ENCODE measurements at regions not wholly inside any gene's neighbourhood (a gene's known extent, or its start where the extent isn't known, plus 50 kb on each side); places are given as distances from the start of the nearest gene placed in this dataset.

DNA sequence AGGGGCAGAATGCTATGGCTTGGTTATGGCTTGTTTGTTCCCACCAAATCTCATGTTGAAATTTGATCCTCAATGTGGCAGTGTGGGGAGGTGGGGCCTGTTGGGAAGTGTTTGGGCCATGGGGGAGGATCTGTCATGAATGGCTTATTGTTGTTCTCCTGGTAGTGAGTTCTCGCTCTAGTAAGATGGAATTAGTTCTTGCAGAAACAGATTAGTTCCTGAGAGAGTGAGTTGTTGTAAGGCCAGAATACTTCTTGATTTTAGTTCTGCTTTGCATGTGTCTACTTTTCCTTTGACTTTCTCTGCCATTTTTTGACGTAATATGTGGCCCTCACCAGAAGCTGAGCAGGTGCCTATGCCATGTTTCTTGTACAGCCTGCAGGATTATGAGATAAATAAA lies 188.2 kb downstream of the KIF20B start:
- Histone ChIP-seq H3K9ac (ENCODE audit: insufficient read depth, low read length) (no peak overlapping the region), H3K9me3 (ENCODE audit: control insufficient read depth, insufficient read depth, low read depth, low read length) (no peaks in the 10 kb centered on the region), H3K4me2 (ENCODE audit: extremely low read depth, insufficient read depth, low read length) (no peak overlapping the region), H3K36me3 (ENCODE audit: control insufficient read depth, insufficient read depth, low read length) (no peaks in the 10 kb centered on the region), H2AFZ (ENCODE audit: low read length) (no peak overlapping the region), H3K4me3 (replicated peaks in 1 of 4; ENCODE audit: control extremely low read depth in 1 of 4, insufficient read depth in 1 of 4, low read depth in 3 of 4, low read length in 4 of 4) (no peak overlapping the region), H3K4me1 (ENCODE audit: control insufficient read depth, extremely low read depth, insufficient read depth, low read length) (no peaks in the 10 kb centered on the region), H3K27ac (ENCODE audit: insufficient read depth, low read length) (no peak overlapping the region), H3K79me2 (ENCODE audit: control insufficient read depth, insufficient read depth, low read length) (no peaks in the 10 kb centered on the region), H4K20me1 (ENCODE audit: control insufficient read depth, extremely low read depth, insufficient read depth, low read length) (peaks cover 1% of the 10 kb centered on the region), H3K27me3 (ENCODE audit: control insufficient read depth, insufficient read depth, low read length) (peaks cover 2% of the 10 kb centered on the region)
- no peak for TF ChIP-seq EZH2 (IDR thresholded peaks at IDR 0.05; ENCODE audit: low read length, missing control alignments)
- TF ChIP-seq, protein P1, sequence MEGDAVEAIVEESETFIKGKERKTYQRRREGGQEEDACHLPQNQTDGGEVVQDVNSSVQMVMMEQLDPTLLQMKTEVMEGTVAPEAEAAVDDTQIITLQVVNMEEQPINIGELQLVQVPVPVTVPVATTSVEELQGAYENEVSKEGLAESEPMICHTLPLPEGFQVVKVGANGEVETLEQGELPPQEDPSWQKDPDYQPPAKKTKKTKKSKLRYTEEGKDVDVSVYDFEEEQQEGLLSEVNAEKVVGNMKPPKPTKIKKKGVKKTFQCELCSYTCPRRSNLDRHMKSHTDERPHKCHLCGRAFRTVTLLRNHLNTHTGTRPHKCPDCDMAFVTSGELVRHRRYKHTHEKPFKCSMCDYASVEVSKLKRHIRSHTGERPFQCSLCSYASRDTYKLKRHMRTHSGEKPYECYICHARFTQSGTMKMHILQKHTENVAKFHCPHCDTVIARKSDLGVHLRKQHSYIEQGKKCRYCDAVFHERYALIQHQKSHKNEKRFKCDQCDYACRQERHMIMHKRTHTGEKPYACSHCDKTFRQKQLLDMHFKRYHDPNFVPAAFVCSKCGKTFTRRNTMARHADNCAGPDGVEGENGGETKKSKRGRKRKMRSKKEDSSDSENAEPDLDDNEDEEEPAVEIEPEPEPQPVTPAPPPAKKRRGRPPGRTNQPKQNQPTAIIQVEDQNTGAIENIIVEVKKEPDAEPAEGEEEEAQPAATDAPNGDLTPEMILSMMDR (conservative IDR thresholded peaks at IDR 0.05 in 1 of 2, IDR thresholded peaks at IDR 0.05 in 1 of 2; ENCODE audit: low read depth in 1 of 2, low read length in 2 of 2): no peak
- DNase-seq (ENCODE audit: low read depth in 2 of 2): no peak

DNA sequence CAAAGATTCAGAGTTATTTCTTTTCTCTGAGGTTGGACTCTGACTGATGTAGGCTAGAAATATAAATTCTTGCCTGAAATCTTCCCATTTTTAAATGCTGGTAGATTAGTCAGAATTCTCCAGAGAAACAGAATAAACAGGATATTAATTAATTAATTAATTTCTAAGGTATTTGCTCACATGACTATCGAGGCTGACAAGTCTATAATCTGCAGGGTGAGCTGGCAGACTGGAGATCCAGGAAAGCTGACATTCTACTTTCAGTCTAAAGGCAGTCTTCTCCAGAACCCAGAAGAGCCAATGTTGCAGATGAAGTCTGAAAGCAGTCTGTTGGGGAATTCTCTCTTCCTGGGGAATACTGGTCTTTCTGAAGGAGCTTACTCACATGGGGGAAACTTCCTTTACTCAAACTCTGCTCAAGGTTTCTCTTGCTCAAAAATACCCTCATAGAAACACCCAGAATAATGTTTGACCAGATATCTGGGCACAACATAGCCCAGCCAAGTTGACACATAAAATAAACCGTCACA lies 189.7 kb downstream of the KIF20B start:
- H3K4me1 ChIP-seq (ENCODE audit: control insufficient read depth, extremely low read depth, insufficient read depth, low read length): no peaks in the 10 kb centered on the region
- H4K20me1 ChIP-seq (ENCODE audit: control insufficient read depth, extremely low read depth, insufficient read depth, low read length): no peaks in the 10 kb centered on the region
- TF ChIP-seq, protein P1 (conservative IDR thresholded peaks at IDR 0.05 in 1 of 2, IDR thresholded peaks at IDR 0.05 in 1 of 2; ENCODE audit: low read depth in 1 of 2, low read length in 2 of 2): no peak
- TF ChIP-seq EZH2 (IDR thresholded peaks at IDR 0.05; ENCODE audit: low read length, missing control alignments): no peak
- no peak overlapping the region for H3K4me3 ChIP-seq (replicated peaks in 1 of 4; ENCODE audit: control extremely low read depth in 1 of 4, insufficient read depth in 1 of 4, low read depth in 3 of 4, low read length in 4 of 4)
- no peaks in the 10 kb centered on the region for H3K36me3 ChIP-seq (ENCODE audit: control insufficient read depth, insufficient read depth, low read length)
- no peak overlapping the region for H2AFZ ChIP-seq (ENCODE audit: low read length)
- peaks cover under 1% of the 10 kb centered on the region for H3K27me3 ChIP-seq (ENCODE audit: control insufficient read depth, insufficient read depth, low read length)
- DNase-seq (ENCODE audit: low read depth in 2 of 2): peak in 1 of 2 donors; percentile 29
- H3K9ac ChIP-seq (ENCODE audit: insufficient read depth, low read length): no peak overlapping the region
- no peak overlapping the region for H3K4me2 ChIP-seq (ENCODE audit: extremely low read depth, insufficient read depth, low read length)
- no peaks in the 10 kb centered on the region for H3K79me2 ChIP-seq (ENCODE audit: control insufficient read depth, insufficient read depth, low read length)
- no peaks in the 10 kb centered on the region for H3K9me3 ChIP-seq (ENCODE audit: control insufficient read depth, insufficient read depth, low read depth, low read length)
- H3K27ac ChIP-seq (ENCODE audit: insufficient read depth, low read length): no peak overlapping the region

DNA sequence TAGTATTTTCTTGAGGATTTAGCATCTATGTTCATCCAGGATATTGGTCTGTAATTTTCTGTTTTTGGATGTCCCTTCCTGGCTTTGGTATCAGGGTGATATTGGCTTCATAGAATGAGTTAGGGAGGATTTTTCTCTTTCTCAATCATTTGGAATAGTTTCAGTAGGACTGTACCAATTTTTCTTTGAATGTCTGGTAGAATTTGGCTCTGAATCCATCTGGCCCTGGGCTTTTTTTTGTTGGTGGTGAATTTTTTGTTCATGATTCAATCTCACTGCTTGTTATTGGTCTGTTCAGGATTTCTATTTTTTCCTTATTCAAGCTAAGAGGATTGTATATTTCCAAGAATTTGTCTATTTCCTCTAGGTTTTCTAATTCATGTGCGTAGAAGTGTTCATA lies 192.7 kb downstream of the KIF20B start:
- H3K4me2 ChIP-seq (ENCODE audit: extremely low read depth, insufficient read depth, low read length): no peak overlapping the region
- H2AFZ ChIP-seq (ENCODE audit: low read length): no peak overlapping the region
- no peak overlapping the region for H3K4me3 ChIP-seq (replicated peaks in 1 of 4; ENCODE audit: control extremely low read depth in 1 of 4, insufficient read depth in 1 of 4, low read depth in 3 of 4, low read length in 4 of 4)
- no peaks in the 10 kb centered on the region for H4K20me1 ChIP-seq (ENCODE audit: control insufficient read depth, extremely low read depth, insufficient read depth, low read length)
- no peaks in the 10 kb centered on the region for H3K36me3 ChIP-seq (ENCODE audit: control insufficient read depth, insufficient read depth, low read length)
- no peaks in the 10 kb centered on the region for H3K79me2 ChIP-seq (ENCODE audit: control insufficient read depth, insufficient read depth, low read length)
- no peaks in the 10 kb centered on the region for H3K9me3 ChIP-seq (ENCODE audit: control insufficient read depth, insufficient read depth, low read depth, low read length)
- peak in 1 of 2 donors; percentile 63 for DNase-seq (ENCODE audit: low read depth in 2 of 2)
- H3K27ac ChIP-seq (ENCODE audit: insufficient read depth, low read length): no peak overlapping the region
- no peaks in the 10 kb centered on the region for H3K4me1 ChIP-seq (ENCODE audit: control insufficient read depth, extremely low read depth, insufficient read depth, low read length)
- TF ChIP-seq, protein P1 (conservative IDR thresholded peaks at IDR 0.05 in 1 of 2, IDR thresholded peaks at IDR 0.05 in 1 of 2; ENCODE audit: low read depth in 1 of 2, low read length in 2 of 2): no peak
- no peak for TF ChIP-seq EZH2 (IDR thresholded peaks at IDR 0.05; ENCODE audit: low read length, missing control alignments)
- H3K27me3 ChIP-seq (ENCODE audit: control insufficient read depth, insufficient read depth, low read length): no peaks in the 10 kb centered on the region
- no peak overlapping the region for H3K9ac ChIP-seq (ENCODE audit: insufficient read depth, low read length)

Data from fibroblast of lung (primary cell).